Coronary artery (tissue), 2 donors: ENCODE measurements at regions not wholly inside any gene's neighbourhood (a gene's known extent, or its start where the extent isn't known, plus 50 kb on each side); places are given as distances from the start of the nearest gene placed in this dataset.

Source experiments
- DNase-seq: peaks from one replicate; pipeline ENCODE4 v3.0.0-alpha.2; 2017; ENCODE audit warnings: low spot score
- H3K27ac ChIP-seq, 2 donors: fragments of 200-600 bp; sonication (generic); one replicate each; pipeline ENCODE4 v1.5.1; 2016 to 2019
- H3K4me3 ChIP-seq: fragments of 200-600 bp; sonication (generic); 2 replicates; pipeline ENCODE4 v1.5.1; 2016; ENCODE audit warnings: mild to moderate bottlenecking, moderate library complexity
- TF ChIP-seq, protein P1 (sequence below): fragments of 200-600 bp; sonication (generic); IDR thresholded peaks from one replicate; pipeline ENCODE4 v1.5.1; 2019; ENCODE audit warnings: antibody characterized with exemption

DNA sequence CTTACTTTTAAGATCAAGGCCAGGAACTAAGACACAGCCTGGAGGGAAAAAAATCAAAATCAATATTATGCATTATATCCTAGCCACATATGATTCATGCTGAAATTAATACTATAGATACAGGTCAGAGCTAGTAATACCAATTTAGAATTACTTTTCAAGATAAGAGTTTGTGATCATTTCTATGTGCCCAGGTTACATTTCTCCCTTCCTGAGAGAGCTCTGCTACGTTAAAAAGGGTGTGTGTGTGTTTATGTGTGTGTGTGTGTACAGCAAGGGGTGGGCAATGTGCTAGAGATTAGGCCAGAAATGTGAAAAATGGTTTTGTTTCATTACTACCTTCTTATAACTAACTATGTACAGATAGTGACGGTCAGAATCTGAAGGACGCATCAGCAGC, 223.9 kb upstream of the FLRT2 start:
- H3K27ac ChIP-seq, result no peak overlapping the region
- TF ChIP-seq, protein P1, sequence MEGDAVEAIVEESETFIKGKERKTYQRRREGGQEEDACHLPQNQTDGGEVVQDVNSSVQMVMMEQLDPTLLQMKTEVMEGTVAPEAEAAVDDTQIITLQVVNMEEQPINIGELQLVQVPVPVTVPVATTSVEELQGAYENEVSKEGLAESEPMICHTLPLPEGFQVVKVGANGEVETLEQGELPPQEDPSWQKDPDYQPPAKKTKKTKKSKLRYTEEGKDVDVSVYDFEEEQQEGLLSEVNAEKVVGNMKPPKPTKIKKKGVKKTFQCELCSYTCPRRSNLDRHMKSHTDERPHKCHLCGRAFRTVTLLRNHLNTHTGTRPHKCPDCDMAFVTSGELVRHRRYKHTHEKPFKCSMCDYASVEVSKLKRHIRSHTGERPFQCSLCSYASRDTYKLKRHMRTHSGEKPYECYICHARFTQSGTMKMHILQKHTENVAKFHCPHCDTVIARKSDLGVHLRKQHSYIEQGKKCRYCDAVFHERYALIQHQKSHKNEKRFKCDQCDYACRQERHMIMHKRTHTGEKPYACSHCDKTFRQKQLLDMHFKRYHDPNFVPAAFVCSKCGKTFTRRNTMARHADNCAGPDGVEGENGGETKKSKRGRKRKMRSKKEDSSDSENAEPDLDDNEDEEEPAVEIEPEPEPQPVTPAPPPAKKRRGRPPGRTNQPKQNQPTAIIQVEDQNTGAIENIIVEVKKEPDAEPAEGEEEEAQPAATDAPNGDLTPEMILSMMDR, result no peak
- H3K4me3 ChIP-seq, result no peak overlapping the region
- DNase-seq, result no peak

DNA sequence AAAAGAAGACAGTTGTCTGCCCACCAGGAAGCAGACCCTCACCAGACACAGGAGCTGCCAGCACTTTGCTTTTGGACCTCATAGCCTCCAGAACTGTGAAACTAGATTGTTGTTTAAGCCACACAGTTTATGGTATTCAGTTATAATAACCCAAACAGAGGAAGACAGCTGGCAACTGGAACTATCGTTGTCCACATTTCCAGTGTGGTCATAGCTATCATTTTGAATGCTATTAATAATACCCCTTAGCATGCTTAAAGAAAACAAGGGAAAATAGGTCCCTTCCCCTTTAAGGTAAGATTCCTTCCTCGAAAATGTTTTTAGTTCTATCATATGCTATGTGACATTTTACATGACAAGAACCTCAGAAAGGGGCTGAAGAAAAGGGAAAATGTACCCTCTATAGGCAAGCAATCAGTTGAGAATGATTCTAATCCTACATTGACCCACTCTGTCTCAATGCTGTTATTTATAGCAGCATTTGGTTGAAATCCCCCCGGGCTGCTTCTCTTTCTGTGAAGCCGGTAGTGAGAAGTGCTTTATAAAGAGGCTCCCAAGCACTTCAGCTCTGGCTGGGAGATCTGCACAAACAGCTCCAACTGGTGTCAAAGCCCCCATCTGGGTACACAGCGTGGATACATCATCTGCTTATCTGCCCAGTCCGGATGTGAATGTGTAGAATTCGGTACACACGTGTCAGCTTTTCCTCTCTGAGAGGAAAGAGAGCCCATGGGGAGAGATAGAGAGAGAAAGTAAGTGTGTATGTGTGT, 221.2 kb upstream of the FLRT2 start:
- no peak for DNase-seq

GRCh38 chr14:85310491-85311272, 219.3 kb upstream of the FLRT2 start:
- TF ChIP-seq, protein P1, result no peak
- no peak overlapping the region for H3K4me3 ChIP-seq

More for the DNA sequence above, 221.2 kb upstream of the FLRT2 start:
- H3K4me3 ChIP-seq, result peak overlapping the region; percentile 19
- no peak overlapping the region for H3K27ac ChIP-seq
- TF ChIP-seq, protein P1, result no peak

DNA sequence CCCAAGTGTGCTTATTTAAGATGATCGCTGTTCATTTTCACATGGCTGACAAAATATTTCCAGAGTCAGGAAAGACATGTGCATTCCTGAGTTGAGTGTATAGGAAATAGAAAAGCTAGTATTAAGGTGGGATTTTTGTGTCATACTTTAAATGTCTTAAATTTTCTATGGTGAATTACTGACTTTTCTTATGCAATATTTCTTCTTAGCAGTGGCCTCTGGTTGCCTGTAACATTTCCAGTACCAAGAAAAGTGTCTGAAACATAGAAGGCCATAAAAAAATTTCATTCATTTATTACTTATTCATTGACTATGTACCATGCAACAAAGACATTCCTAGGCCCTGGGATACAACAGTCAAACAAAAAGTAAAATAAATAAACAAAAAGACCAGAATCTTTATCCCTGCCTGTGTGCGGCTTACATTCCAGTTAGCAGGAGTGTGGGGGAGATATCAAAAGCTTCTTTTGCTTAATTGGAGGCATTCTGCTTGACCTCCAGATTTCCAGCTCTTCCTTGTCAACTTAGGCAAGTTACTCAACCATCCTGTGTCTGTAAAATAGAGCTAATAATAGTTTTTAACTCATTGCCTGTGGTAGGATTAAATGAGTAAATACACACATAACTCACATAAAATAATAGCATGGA, 216.3 kb upstream of the FLRT2 start:
- Histone ChIP-seq H3K27ac (no peak overlapping the region), H3K4me3 (no peak overlapping the region)
- TF ChIP-seq, protein P1, result no peak
- no peak for DNase-seq

More at GRCh38 chr14:85310491-85311272, 219.3 kb upstream of the FLRT2 start:
- no peak overlapping the region for H3K27ac ChIP-seq
- DNase-seq, result no peak

DNA sequence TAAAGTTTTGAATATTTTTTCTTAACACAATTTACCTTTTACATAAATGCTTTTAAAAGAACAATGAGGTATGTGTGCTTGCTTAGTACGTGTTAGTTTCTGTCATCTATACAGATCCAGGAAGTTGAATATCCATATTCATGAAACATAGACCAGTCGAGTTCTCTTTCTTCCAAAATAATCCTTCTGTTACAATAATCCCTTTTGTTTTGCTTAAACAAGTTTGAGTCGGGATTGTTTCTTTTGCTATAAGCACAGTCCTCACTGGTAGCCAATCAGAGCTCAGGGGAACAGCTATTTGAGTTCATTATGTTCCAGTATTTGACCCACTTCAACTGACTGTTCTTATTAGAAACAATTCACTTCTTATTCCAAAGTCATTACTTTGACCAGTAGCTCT, 214.7 kb upstream of the FLRT2 start:
- DNase-seq, result no peak
- H3K4me3 ChIP-seq, result no peak overlapping the region
- H3K27ac ChIP-seq, result no peak overlapping the region
- TF ChIP-seq, protein P1, result no peak

DNA sequence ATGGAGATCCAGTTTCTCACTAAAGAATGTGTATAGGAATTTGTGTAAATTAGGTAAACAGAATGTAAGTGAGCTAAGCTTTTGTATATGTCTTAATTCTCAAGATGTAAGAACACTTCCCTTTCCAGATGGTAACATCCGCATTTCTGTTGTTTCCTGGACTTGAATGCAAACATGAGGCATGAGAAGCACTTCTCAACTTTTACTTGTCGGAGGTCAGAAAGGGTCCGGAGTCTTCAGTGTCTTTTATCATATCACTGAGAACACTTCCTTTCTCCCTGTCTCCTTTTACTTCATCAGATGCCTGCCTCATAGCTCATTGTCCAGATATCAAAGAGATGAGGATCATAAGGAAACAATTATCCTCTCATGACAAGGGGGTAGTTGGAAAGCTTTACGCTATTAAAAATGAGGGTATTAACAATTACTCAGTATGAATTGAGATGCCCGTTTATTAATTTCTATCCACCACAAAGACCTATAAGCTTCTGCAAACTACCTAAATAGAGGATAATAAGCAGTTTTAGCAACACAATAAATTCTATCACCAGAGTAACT, 214.1 kb upstream of the FLRT2 start:
- Histone ChIP-seq H3K4me3 (no peak overlapping the region), H3K27ac (no peak overlapping the region)
- DNase-seq, result no peak
- TF ChIP-seq, protein P1, result no peak
